NCI-H1417 treated with DMSO at 0.1 percent for 48 hours (cell line): ENCODE measurements at regions not wholly inside any gene's neighbourhood (a gene's known extent, or its start where the extent isn't known, plus 50 kb on each side); places are given as distances from the start of the nearest gene placed in this dataset.

Source experiments
- DNase-seq: peaks from one replicate; lab custom pipeline; 2025; lab: John Stamatoyannopoulos, UW

DNA sequence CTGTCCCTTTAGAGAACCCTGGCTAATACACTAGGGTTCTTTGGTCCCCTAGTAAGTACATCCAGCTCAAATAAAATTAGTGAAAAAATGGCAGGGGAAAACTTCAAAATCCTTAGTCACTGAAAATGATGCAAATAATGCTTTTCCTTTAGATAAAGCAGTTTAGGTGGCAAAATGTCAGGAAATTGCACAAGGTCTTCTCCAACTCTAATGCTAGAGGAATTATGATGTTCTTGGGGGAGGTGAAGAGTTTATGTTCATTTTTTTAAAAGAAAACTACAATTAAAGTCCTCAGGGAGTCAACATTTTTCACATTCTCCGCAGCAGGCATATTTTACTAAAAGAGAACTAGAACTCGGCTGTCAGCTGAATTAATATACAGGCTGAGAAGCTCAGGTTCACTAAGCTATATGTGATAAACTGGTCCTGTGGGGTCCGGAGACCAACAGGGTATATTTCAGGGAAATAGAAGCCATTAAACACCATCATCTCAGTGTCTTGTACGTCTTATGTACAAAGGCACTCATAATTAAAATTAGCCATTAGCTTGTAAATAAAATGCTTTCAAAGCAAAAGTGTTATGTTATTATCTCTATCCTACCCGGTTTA lies 1164.7 kb upstream of the AUTS2 start:
- no peak for DNase-seq

DNA sequence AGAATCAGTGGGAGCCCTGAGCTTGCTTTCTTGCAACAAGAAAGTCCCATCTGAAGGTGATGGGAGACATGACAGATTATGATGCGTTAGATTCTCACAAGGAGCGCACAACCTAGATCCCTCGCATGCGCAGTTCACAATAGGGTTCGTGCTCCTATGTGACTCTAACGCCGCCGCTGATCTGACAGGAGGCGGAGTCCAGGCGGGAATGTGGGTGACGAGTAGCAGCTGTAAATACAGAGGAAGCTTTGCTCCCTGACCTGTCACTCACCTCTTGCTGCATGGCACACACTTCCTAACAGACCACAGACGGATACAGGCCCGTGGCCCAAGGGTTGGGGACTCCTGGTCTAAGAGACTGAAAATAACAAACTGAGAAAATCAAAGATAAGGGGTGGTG lies 1163.4 kb upstream of the AUTS2 start:
- no peak for DNase-seq

DNA sequence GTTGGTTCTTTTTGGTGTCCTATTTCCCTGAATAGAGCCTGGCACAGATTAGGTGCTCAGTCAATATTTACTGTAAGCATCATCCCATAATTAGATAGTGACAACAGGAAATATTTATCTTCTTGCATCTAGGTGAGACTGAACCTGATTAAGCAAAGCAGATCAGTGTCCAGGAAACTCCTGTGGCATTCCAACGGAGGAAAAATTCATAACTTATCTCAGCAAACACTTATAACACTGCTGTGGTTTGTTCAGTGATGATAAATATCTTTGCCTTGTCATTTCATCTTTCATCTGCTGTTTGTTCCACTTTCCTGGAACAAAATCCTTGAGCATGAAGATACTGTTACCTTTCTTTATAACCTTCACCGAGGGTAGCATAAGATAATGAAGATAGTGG lies 1160.3 kb upstream of the AUTS2 start:
- DNase-seq, result no peak

DNA sequence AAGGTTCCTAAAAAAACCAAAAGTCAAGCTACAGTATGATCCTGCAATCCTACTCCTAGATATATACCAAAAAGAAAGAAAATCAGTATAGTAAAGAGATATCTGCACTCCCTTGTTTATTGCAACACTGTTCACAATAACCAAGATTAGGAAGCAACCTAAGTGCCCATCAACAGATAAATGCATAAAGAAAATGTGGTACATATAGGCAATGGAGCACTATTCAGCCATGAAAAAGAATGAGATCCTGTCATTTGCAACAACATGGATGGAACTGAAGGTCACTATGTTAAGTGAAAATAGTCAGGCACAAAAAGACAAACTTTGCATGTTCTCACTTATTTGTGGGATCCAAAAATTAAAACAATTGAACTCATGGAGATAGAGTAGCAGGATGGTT lies 1159.5 kb upstream of the AUTS2 start:
- no peak for DNase-seq

DNA sequence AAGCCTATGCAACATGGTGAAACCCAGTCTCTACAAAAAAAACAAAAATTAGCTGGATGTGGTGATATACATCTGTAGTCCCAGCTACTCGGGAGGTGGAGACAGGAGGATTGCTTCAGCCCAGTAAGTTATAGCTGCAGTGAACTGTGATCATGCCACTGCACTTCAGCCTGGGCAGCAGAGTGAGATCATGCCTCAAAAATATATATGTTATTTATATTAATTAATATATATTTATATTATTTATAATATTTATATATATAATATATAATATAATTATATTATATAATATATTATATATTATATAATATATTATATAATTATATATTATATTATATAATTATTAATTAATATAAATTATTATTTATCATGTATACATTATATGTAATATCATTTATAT lies 1158.4 kb upstream of the AUTS2 start:
- no peak for DNase-seq

DNA sequence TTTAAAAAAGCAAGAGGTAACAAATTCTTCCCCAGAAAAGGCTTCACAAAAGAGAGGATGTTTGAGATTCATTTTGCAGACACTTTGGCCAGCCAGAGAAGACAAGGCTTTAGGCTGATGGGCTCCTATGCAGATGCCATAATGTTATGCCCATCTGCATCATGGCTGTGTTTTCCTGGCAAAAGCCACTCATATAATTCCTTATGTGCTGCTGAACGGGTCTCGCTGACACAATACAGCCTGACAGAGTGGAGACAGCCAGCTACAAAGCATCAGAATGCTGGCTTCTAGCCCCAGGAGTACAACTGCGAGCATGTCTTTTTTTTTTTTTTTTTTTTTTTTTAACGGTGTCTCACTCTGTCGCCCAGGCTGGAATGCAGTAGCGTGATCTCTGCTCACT lies 1157.4 kb upstream of the AUTS2 start:
- DNase-seq, result no peak

DNA sequence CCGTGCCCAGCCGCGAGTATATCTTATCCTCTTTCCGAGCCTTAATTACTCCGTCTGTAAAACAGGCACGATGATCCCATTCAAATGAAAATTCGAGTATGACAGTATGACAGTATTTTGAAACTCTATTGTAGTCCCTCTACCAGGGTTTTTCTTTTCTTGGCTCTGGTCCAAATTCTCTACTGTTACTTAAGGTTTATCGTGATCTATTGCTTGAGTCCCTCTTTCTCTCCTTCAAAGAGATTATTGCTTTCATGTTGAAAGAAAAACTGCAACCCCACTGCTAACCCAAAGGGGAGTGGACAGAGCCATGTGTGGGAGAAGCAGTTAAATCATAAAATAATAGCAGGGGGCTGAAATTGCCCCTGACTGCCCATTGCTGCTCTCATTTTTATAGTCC lies 1156.6 kb upstream of the AUTS2 start:
- no peak for DNase-seq

DNA sequence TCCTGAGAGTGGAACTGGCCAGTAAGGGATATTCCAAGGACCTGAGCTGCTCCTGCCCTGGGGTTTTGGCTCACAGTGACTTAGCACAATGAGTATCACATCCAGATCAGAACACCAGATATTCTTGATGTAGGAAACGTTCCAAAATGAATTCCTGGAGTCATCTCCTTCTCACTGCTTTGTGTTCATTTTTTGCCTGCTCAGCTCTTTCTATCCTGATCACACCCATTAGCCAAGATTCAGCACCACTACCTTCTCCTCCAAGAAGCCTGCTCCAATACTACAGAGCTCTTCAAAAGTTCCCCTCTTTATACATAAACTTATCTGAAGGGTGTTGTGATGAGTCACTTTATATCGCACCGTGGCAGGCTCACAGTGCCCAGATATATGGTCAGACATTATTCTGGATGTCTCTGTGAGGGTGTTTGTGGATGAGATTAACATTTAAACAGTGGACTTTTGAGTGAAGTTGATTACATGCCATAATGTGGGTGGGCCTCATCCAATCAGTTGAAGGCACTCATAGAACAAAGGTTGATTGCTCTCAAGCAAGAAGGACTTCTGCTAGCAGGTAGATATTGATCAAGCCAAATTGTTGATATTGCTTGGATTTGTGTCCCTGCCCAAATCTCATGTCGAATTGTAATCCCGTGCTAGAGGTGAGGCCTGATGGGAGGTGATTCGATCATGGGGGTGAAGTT lies 1155.2 kb upstream of the AUTS2 start:
- no peak for DNase-seq

DNA sequence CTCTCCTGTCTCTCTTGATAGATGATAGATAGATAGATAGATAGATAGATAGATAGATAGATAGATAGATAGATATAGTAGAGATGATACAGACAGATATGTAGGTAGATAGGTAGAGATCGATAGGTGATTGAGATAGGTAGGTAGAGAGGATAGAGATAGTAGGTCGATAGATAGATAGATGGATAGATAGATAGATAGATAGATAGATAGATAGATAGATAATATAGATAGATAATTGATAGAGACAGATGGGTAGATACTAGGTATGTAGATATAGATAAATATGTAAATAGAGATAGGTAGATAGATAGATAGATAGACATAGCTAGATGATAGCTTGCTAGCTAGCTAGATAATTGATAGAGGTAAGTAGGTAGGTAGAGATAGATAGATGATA lies 1154.2 kb upstream of the AUTS2 start:
- no peak for DNase-seq

DNA sequence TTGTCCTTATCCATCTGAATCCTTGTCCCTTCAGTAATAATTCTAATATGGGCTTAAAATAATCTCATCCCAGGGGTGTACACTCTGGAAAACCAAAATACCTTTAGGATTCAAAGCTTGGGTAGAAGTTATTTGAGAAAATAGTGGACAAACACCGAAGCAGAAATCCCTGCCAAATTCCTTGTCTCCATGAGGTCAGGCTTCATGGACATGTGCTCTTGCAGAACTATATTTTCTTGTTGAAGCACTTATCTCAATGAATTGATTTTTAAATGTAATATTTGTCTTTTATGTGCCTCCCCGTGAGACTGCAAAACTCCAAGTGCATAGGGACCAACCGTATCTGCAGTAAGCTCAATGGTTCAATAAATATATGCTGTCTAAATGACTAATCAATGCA lies 1153.3 kb upstream of the AUTS2 start:
- no peak for DNase-seq

DNA sequence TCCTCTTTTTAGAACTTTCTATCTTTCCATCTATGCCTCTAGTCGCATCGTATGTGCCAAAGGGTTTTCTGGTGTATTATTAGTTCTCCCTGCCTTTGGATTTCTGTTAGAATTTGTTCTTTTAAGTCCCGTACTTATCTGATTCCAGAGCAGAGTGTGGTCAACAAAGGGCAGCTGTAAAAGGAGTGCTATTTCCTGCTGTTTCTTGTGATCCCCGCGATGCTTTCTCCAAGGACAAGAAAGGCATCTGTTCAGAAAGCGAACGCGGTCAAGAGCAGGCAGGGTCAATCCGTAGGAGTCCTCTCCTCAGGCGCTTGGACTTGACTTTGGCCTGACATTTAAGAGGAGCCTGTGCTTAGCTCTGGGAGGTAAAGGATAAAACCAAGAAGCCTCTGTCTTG lies 1152.1 kb upstream of the AUTS2 start:
- no peak for DNase-seq

DNA sequence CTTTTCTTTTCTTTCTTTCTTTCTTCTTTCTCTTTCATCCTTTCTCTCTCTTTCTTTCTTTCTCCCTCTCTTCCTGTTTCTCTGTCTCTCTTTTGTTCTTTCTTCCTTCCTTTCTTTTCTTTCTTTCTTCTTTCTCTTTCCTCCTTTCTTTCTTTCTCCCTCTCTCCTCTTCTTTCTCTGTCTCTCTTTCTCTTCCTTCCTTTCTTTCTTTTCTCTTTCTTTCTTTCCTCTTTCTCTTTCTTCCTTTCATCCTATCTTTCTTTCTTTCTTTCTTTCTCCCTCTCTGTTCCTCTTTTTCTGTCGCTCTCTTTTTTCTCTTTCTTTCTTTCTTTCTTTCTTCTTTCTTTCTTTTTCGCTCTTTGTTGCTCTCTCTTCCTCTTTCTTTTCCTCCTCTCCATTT lies 1149.2 kb upstream of the AUTS2 start:
- DNase-seq, result no peak

DNA sequence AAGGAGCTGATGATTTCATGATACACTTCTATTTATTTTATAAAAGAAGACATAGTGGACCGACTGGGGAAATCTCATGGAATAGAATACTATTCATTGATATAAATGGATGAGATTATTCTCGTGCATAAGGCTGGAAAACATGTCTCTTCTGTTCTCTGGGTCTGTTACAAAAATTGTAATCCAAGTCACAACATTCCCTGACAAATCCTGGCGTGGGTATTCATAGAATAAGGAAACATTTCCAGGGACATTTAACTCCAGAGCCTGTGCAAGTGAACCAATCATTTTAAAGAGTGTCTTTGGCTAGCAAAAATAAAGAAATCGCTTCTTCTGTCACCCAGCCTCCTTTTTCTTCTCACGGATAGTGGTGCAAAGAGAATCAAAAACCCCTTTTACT lies 1148.5 kb upstream of the AUTS2 start:
- no peak for DNase-seq

DNA sequence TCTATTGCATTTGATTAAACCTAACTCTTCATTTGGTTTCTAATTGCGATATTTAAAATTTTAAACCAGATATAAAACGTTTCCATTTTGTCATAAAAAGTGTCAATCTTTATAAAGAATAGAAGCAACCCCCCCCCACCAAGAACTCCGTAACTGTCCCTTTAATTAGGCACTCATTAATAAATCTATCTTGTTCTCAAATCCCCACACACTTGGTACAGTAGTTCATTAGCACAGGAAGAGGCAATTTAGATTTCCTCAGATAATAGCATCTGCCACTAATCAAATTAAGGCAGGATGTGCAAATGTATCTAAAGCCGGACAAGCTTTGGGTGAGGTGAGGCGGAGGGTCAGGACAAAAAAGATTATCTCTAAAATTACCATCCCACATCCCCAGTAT lies 1143.3 kb upstream of the AUTS2 start:
- no peak for DNase-seq

DNA sequence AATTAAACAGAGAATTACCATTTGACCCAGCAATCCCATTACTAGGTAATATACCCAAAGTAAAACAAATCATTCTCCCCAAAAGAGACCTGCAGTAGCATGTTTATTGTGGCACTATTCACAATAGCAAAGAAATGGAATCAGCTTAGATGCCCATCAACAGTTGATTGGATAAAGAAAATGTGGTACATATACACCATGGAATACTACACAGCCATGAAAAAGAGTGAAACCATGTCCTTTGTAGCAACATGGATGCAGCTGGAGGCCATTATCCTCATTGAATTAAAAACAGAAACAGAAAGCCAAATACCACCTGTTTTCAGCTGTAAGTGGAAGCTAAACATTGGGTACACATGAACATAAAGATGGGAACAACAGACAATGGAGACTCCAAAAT lies 1141.8 kb upstream of the AUTS2 start:
- DNase-seq, result no peak

DNA sequence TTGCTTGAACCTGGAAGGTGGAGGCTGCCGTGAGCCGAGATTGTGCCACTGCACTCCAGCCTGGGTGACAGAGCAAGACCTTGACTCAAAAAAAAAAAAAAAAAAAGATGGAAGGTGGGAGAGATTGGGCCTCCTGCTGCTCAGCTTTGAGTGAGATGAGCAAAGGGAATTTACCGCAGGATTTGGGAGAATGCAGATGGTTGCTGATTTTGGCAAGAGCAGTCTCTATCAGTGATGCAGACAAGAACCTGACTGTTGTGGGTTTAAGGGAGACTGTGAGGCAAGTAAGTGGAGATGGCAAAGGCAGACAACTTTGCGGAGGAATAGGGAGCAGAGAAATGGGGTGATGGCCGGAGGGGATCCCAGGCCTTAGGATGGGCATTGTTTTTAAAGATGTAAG lies 1140.8 kb upstream of the AUTS2 start:
- DNase-seq, result no peak

DNA sequence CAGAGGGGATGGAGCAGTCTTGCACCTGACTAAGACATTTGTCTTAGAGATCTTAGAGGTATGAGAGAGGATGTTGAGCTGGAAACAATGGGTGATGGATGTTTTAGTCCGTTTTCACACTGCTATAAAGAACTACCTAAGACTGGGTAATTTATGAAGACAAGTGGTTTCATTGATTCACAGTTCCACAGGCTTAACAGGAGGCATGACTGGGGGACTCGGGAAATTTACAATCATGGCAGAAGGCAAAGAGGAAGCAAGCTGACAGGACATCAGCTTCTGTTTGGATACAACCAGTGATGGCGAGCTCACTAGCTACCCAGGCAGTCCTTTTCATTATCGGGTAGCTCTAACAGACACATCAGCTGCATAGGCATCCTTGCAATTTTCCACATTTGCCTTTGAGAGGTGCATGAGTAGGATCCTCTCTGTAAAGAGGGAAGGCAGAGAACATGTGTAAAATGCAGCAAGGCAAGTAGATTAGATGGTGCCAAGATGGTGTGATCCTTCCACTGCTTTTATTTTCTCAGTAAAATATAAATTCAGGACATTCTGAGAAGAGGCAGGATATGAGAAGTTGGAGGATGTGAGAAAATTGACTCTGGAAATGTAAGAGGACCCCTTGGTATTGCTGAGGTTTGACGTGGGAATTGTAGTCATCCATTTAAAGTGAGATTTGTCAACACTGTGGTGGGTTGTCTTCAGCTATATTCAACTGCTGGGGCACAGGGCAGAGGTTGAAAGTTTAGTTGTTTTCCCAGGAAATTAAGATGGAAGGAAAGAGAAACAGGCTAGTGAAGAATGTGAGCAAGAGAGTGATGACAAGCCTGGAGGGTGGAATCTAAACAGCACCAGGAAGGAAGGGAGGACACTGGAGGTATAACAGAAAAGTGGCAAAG lies 1140.0 kb upstream of the AUTS2 start:
- DNase-seq, result no peak

DNA sequence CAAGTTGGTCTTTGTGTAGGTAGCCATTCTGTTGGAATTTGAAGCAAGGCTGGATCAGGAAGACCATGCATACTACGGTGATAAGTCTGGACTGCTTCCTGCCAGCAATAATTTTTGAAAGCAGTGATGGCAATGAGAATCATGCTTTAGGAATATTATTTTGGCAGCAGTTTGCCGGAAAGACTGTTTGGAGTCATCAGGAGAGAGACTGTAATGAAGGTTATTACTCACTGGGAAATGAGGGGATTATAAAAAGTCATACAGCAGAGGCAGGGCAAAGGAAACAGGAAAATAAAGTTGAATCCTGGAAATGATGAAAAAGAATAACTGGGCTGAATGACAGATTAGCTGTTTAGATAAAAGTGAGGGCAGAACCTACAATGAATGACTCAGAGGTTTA lies 1136.8 kb upstream of the AUTS2 start:
- no peak for DNase-seq

DNA sequence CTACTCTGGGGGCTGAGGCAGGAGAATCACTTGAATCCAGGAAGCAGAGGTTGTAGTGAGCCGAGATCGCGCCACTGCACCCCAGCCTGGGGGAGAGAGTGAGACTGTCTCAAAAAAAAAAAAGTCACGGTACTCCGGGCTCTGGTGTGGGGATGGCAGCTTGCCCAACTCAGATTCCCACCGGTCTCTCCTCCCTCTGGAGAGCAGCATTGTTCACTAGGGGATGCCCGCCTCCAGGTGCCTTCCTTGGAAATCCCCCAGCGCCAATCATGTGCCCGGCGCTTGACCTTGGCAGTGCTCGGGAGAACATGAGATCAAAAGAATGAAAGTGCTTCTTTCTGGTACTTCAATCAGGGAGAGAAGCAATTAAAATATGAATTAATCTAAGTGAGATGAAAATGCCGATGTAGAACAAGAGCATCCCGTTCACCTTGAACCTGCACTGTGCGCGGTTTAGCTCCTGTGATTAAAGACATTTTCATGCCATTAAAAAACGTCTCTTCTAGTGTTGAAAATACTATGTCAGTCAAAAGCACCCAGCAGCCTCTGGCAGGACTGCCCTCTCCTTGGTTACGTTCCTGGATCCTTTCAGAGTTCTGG lies 1127.3 kb upstream of the AUTS2 start:
- DNase-seq, result no peak

DNA sequence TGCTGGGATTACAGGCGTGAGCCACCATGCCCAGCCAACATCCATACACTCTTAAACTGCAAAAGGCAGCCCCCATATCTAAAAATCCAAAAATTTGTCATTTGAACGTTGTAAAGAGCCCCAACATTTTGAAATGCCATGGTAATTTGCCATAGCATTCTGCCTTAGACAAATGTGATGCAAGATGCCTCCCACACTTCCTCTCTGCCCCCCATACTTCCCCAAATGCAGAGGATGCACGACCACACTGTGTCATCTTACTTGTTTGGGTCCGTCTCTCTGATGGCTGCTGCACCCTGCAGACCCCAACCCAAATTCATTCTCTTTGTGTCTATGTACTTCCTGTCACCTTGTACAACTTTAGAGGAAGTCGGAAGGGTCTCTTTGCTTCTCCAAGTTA lies 1125.6 kb upstream of the AUTS2 start:
- no peak for DNase-seq

DNA sequence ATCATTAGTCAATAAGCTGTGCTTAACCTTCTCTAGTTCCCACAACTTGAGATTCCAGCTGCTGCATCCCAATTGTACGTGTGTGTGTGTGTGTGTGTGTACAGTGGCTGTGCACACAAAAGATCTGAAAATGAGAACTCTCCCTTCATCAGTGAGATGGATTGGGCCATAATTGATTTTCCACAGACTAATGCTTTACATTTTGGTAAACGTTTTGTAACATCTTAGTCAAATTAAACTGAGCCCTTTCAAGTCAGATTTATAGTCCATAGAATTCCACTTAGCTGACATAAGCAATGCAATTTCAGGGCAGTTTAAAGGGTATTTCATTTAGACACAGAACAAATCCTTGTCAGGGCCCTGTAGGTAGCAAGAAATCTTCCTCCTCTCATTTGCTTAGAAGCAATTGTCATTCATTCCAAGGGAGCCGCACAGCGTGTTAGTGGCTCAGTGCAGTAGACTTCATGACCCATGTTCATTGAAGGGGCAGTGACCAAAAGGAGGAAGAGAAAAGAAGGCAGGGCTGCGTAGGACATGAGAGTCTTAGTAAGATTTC lies 1123.5 kb upstream of the AUTS2 start:
- DNase-seq, result no peak

DNA sequence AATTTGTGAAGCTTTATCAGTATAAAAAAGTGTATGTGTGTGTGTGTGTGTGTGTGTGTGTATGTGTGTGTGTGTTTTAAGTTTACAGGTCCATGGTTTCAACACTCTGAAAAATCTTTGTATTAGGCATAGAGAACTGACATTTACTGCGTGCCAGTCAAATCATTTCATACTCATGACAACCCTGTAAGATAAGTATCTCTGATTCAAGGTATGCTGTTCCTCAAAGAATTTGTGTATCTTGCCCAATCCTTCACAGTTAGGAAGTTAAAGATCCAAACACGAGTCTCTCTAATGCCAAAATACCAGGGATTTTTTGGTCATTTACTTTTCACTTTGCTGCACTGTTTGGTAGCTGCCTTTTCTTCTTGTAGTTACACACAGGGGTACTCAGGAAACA lies 1121.3 kb upstream of the AUTS2 start:
- DNase-seq, result no peak

DNA sequence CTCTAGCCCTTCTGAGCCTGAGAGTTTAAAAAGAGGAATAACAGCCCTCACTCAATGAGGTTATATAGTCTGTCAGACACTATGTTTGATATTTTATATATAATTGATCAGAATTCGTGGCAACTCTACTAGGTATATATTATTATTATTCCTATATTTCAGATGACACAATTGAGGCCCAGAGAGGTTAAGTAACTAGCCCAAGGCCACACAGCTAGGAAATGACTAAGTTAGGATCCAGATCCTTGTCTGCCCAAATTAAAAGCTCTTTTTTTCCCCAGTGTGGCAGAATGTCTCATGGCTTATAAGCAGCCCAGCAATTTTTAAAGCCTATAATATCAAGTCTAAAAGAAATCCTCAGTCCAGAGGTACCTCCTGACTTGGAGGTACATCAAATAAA lies 1119.9 kb upstream of the AUTS2 start:
- DNase-seq, result no peak
